HL-60 (cell line): ENCODE measurements at regions not wholly inside any gene's neighbourhood (a gene's known extent, or its start where the extent isn't known, plus 50 kb on each side); places are given as distances from the start of the nearest gene placed in this dataset.

Experiments
- DNase-seq, 2 experiments: peaks; one replicate each; pipeline ENCODE4 v3.0.0-alpha.2; 2010 to 2020; ENCODE audit warnings: low read depth in 1 of 2, low spot score in 1 of 2
- H3K27ac ChIP-seq: fragments of 250-450 bp; sonication (Bioruptor Pico); replicated peaks from 2 replicates; pipeline ENCODE4 v1.5.1; 2020; ENCODE audit warnings: mild to moderate bottlenecking, moderate library complexity
- H3K27me3 ChIP-seq: fragments of 250-450 bp; sonication (Bioruptor Pico); 2 replicates; pipeline ENCODE4 v1.5.1; 2021; ENCODE audit warnings: mild to moderate bottlenecking, moderate library complexity; ENCODE audit not compliant: insufficient read depth, poor library complexity, severe bottlenecking
- H3K4me3 ChIP-seq: replicated peaks from 2 replicates; pipeline ENCODE4 v1.5.1; 2011; ENCODE audit warnings: mild to moderate bottlenecking, control low read depth, low read length; ENCODE audit not compliant: insufficient read depth
- CTCF ChIP-seq: IDR thresholded peaks from one replicate; pipeline ENCODE4 v1.5.1; 2011; ENCODE audit warnings: low read length, control low read depth, inconsistent platforms; ENCODE audit not compliant: insufficient read depth
- GABPA ChIP-seq: IDR thresholded peaks from 2 replicates; pipeline ENCODE4 v1.6.1; 2012; ENCODE audit warnings: low read depth
- POLR2AphosphoS5 ChIP-seq: IDR thresholded peaks from 2 replicates; pipeline ENCODE4 v1.6.1; 2012; ENCODE audit warnings: low read depth
- REST ChIP-seq: IDR thresholded peaks from 2 replicates; pipeline ENCODE4 v1.6.1; 2012; ENCODE audit warnings: low read depth; ENCODE audit not compliant: insufficient replicate concordance
- SPI1 ChIP-seq: IDR thresholded peaks from 2 replicates; pipeline ENCODE4 v1.6.1; 2012; ENCODE audit warnings: low read depth, mild to moderate bottlenecking, borderline replicate concordance

GRCh38 chr13:97621025-97621424 is 187.1 kb downstream of the RAP2A start:
- Histone ChIP-seq H3K4me3 (no peak overlapping the region), H3K27ac (no peak overlapping the region), H3K27me3 (no peaks in the 10 kb centered on the region)
- DNase-seq: no peak
- TF ChIP-seq GABPA: no peak
- TF ChIP-seq POLR2AphosphoS5: no peak
- no peak for TF ChIP-seq REST

- TF ChIP-seq GABPA: no peak
- Histone ChIP-seq H3K4me3 (no peak overlapping the region), H3K27me3 (no peaks in the 10 kb centered on the region), H3K27ac (no peak overlapping the region)
- no peak for DNase-seq
These were observed 187.7 kb downstream of the RAP2A start for GRCh38 chr13:97621631-97622030.

- Histone ChIP-seq H3K27me3 (peaks cover 5% of the 10 kb centered on the region), H3K4me3 (no peak overlapping the region), H3K27ac (no peak overlapping the region)
- TF ChIP-seq SPI1: no peak
- TF ChIP-seq REST: no peak
- TF ChIP-seq GABPA: no peak
- TF ChIP-seq POLR2AphosphoS5: no peak
- TF ChIP-seq CTCF: no peak
- no peak for DNase-seq
These were observed 193.6 kb downstream of the RAP2A start for GRCh38 chr13:97627566-97627965.

DNA sequence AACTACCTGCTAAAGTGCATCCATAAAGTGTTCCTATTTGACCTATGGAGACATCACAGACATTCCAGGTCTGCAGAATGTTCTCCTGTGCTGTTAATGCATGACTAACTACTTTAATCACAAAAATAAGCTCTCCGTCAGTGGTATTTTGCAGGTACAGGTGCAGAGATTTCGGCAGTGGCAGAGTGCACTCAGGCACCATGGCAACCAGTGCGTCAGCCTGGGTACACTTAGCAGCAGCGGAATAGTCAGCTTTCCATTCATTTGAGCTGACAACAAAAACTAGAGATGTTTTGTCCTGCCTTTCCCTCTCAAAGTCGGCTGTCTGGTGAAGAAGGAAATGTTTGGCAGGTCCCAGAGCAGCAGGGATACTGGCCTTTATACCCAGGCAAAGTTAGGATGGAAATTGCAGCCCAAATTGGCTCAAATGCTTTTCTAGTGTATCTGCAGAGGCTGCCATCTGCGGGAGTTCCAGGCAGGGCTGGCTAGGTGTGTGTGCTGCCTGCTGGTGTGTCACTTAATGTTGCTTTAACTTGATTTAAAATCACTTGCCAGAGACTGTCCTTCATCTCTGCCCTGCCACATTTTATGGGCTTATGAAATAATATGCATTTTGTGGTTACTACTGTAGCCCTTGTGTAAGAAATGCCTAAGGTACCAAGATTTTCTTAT is 195.8 kb downstream of the RAP2A start:
- no peak for DNase-seq
- TF ChIP-seq REST (no peak), POLR2AphosphoS5 (no peak), CTCF (no peak), GABPA (no peak), SPI1 (no peak)
- H3K27me3 ChIP-seq: peaks cover 5% of the 10 kb centered on the region
- no peak overlapping the region for H3K4me3 ChIP-seq
- no peak overlapping the region for H3K27ac ChIP-seq
